AG10803 (cell line): ENCODE measurements at regions not wholly inside any gene's neighbourhood (a gene's known extent, or its start where the extent isn't known, plus 50 kb on each side); places are given as distances from the start of the nearest gene placed in this dataset.
A peak's percentile ranks its signal among the peaks of the same experiment; 100 is the strongest.
"Not testable (repeated sequence)": the region's sequence is repeated elsewhere in the genome, so short reads cannot be mapped to it uniquely, and the experiment has no call there.

Experiments
- DNase-seq: peaks from one replicate; pipeline ENCODE4 v3.0.0; 2010; ENCODE audit warnings: low read depth
- H3K4me3 ChIP-seq: 2 replicates; pipeline ENCODE4 v1.5.1; 2011; ENCODE audit warnings: mild to moderate bottlenecking, low read length, control low read depth
- TF ChIP-seq, protein P1 (sequence below): conservative IDR thresholded peaks from 2 replicates; pipeline ENCODE4 v1.5.1; 2011; ENCODE audit warnings: mild to moderate bottlenecking, low read length, control low read depth, inconsistent platforms

- H3K4me3 ChIP-seq, result no peak overlapping the region
- DNase-seq, result no peak
- TF ChIP-seq, protein P1, sequence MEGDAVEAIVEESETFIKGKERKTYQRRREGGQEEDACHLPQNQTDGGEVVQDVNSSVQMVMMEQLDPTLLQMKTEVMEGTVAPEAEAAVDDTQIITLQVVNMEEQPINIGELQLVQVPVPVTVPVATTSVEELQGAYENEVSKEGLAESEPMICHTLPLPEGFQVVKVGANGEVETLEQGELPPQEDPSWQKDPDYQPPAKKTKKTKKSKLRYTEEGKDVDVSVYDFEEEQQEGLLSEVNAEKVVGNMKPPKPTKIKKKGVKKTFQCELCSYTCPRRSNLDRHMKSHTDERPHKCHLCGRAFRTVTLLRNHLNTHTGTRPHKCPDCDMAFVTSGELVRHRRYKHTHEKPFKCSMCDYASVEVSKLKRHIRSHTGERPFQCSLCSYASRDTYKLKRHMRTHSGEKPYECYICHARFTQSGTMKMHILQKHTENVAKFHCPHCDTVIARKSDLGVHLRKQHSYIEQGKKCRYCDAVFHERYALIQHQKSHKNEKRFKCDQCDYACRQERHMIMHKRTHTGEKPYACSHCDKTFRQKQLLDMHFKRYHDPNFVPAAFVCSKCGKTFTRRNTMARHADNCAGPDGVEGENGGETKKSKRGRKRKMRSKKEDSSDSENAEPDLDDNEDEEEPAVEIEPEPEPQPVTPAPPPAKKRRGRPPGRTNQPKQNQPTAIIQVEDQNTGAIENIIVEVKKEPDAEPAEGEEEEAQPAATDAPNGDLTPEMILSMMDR, result no peak
Observed at GRCh38 chr4:54447304-54447703, 210.5 kb upstream of the KIT start.

DNA sequence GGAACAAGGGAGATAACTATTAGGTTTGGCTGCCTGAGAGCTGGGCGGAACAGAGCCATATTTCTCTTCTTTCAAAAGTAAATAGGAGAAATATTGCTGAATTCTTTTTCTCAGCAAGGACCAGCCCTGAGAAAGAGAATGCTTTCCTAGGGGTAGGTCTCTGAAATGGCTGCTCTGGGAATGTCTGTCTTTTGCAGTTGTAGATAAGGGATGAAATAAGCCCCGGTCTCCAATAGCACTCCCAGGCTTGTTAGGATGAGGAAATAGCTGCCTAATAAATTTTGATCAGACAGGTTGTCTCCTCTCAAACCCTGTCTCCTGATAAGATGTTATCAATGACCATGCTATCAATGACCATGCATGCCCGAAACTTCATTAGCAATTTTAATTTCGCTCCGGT lies 207.8 kb upstream of the KIT start:
- no peak for DNase-seq
- TF ChIP-seq, protein P1, result no peak
- no peak overlapping the region for H3K4me3 ChIP-seq

GRCh38 chr4:54466960-54467359 lies 190.8 kb upstream of the KIT start:
- not testable (repeated sequence) for DNase-seq, H3K4me3 ChIP-seq

GRCh38 chr4:54473077-54473545 lies 184.6 kb upstream of the KIT start:
- TF ChIP-seq, protein P1, result no peak
- no peak overlapping the region for H3K4me3 ChIP-seq
- DNase-seq, result peak; percentile 35

- TF ChIP-seq, protein P1, result no peak
- H3K4me3 ChIP-seq, result no peak overlapping the region
- no peak for DNase-seq
Observed at GRCh38 chr4:54473798-54474197, 184.0 kb upstream of the KIT start.

GRCh38 chr4:54475546-54475945 lies 182.2 kb upstream of the KIT start:
- no peak overlapping the region for H3K4me3 ChIP-seq
- TF ChIP-seq, protein P1, result no peak
- no peak for DNase-seq

- DNase-seq, result peak; percentile 52
Observed at GRCh38 chr4:54482529-54483200, 175.1 kb upstream of the KIT start.

More at GRCh38 chr4:54482529-54483200, 175.1 kb upstream of the KIT start:
- no peak overlapping the region for H3K4me3 ChIP-seq
- TF ChIP-seq, protein P1, result no peak
